ENCODE measurements at regions not wholly inside any gene's neighbourhood (a gene's known extent, or its start where the extent isn't known, plus 50 kb on each side); places are given as distances from the start of the nearest gene placed in this dataset.

DNA sequence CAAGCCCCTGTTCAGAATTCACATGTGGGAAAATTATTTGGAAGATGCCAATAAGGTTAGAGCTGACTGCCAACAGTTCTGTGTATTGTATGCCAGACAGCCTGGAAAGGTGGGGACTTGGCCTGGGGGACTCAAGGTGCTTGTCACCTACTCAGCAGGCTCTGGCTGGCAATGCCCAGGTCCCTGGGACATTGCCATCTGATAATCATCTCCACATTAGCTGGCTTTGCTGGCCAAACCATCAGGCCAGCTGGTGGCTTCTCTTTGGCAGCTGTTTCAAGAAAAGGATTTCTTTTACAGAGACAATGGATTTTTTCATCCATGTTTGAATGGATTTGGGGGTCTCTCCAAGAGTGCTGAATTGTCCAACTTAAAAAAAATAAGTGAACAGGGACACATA, 165.2 kb downstream of the BRMS1L start:
- FAIRE-seq (no peak), DNase-seq (no peak)
- H3K4me3 ChIP-seq (ENCODE audit: low read length in 3 of 3) = no peak overlapping the region
- intact Hi-C loops (cut with DNase I) = no loop called here
- no peaks in the 10 kb centered on the region for H3K27me3 ChIP-seq (ENCODE audit: control insufficient read depth, insufficient read depth, low read length)
- TF ChIP-seq, protein P1, sequence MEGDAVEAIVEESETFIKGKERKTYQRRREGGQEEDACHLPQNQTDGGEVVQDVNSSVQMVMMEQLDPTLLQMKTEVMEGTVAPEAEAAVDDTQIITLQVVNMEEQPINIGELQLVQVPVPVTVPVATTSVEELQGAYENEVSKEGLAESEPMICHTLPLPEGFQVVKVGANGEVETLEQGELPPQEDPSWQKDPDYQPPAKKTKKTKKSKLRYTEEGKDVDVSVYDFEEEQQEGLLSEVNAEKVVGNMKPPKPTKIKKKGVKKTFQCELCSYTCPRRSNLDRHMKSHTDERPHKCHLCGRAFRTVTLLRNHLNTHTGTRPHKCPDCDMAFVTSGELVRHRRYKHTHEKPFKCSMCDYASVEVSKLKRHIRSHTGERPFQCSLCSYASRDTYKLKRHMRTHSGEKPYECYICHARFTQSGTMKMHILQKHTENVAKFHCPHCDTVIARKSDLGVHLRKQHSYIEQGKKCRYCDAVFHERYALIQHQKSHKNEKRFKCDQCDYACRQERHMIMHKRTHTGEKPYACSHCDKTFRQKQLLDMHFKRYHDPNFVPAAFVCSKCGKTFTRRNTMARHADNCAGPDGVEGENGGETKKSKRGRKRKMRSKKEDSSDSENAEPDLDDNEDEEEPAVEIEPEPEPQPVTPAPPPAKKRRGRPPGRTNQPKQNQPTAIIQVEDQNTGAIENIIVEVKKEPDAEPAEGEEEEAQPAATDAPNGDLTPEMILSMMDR (IDR thresholded peaks at IDR 0.05; ENCODE audit: borderline replicate concordance, extremely low read depth, insufficient read depth) = no peak
- H3K4me1 ChIP-seq (ENCODE audit: control insufficient read depth in 2 of 3, insufficient read depth in 2 of 3, low read depth in 1 of 3, low read length in 3 of 3) = no peaks in the 10 kb centered on the region
- no peak overlapping the region for H3K27ac ChIP-seq (ENCODE audit: low read depth in 2 of 2, low read length in 2 of 2)
- no peaks in the 10 kb centered on the region for H3K9me3 ChIP-seq (ENCODE audit: control insufficient read depth in 2 of 3, insufficient read depth in 1 of 3, low read length in 3 of 3)
- H3K36me3 ChIP-seq (ENCODE audit: control insufficient read depth in 2 of 3, insufficient read depth in 3 of 3, low read length in 3 of 3) = no peaks in the 10 kb centered on the region
- no peak overlapping the region for H3K9ac ChIP-seq (ENCODE audit: low read length in 3 of 3)

DNA sequence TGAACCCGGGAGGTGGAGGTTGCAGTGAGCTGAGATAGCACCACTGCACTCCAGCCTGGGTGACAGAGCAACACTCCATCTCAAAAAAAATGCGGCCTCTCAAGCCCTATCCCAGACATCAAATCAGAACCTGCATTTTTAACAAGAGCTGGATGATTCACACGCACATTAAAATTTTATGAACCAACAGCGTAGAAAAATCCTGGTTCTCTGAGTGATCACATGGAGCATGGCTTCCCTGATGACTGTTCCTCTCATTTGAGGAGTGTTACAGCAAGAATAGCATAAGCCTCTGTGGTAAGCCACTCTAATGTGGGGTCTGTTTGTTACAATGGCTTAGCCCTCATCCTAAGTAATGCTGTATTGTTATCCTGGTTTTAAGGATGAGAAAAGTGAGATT, 163.6 kb downstream of the BRMS1L start:
- Histone ChIP-seq H3K9ac (ENCODE audit: low read length in 3 of 3) (no peak overlapping the region), H3K9me3 (ENCODE audit: control insufficient read depth in 2 of 3, insufficient read depth in 1 of 3, low read length in 3 of 3) (no peaks in the 10 kb centered on the region), H3K27me3 (ENCODE audit: control insufficient read depth, insufficient read depth, low read length) (no peaks in the 10 kb centered on the region), H3K36me3 (ENCODE audit: control insufficient read depth in 2 of 3, insufficient read depth in 3 of 3, low read length in 3 of 3) (no peaks in the 10 kb centered on the region), H3K4me3 (ENCODE audit: low read length in 3 of 3) (no peak overlapping the region), H3K4me1 (ENCODE audit: control insufficient read depth in 2 of 3, insufficient read depth in 2 of 3, low read depth in 1 of 3, low read length in 3 of 3) (no peaks in the 10 kb centered on the region), H3K27ac (ENCODE audit: low read depth in 2 of 2, low read length in 2 of 2) (no peak overlapping the region)
- no peak for FAIRE-seq
- no peak for DNase-seq
- TF ChIP-seq, protein P1 (IDR thresholded peaks at IDR 0.05; ENCODE audit: borderline replicate concordance, extremely low read depth, insufficient read depth) = no peak
- intact Hi-C loops (cut with DNase I) = no loop called here

DNA sequence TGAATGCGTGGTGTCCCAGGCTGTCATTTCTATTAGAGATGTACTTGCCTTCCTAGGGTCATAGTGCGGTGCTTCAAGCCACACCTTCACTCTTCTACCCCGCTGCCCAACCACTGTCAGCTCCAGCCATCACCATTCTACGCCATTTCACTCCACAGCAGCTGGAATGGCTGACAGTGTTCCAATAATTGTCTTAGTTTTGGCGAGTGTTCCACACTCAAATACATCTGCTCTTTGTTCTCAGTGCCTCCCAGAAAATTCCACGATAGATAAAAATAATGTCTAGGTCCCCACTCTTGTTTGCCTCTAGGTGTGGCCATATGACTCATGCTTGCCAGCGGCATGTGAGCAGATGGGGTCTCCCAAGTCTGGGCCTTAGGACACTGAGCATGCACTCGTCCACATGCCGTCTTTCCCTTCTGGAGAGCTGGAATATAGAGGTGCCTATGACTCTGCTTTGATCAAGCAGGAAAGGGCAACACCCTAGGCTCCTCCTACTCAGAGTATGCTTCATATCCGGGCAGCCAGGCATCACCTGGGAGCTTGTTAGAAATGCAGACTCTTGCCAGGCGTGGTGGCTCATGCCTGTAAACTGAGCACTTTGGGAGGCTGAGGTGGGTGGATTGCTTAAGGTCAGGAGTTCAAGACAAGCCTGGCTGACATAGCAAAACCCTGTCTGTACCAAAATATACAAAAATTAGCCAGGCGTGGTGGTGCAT, 163.0 kb downstream of the BRMS1L start:
- FAIRE-seq = no peak
- DNase-seq = no peak
- no peaks in the 10 kb centered on the region for H3K4me1 ChIP-seq (ENCODE audit: control insufficient read depth in 2 of 3, insufficient read depth in 2 of 3, low read depth in 1 of 3, low read length in 3 of 3)
- H3K27me3 ChIP-seq (ENCODE audit: control insufficient read depth, insufficient read depth, low read length) = no peaks in the 10 kb centered on the region
- TF ChIP-seq, protein P1 (IDR thresholded peaks at IDR 0.05; ENCODE audit: borderline replicate concordance, extremely low read depth, insufficient read depth) = no peak
- H3K27ac ChIP-seq (ENCODE audit: low read depth in 2 of 2, low read length in 2 of 2) = no peak overlapping the region
- no peak overlapping the region for H3K4me3 ChIP-seq (ENCODE audit: low read length in 3 of 3)
- H3K9me3 ChIP-seq (ENCODE audit: control insufficient read depth in 2 of 3, insufficient read depth in 1 of 3, low read length in 3 of 3) = no peaks in the 10 kb centered on the region
- no peak overlapping the region for H3K9ac ChIP-seq (ENCODE audit: low read length in 3 of 3)
- intact Hi-C loops (cut with DNase I) = no loop called here
- no peaks in the 10 kb centered on the region for H3K36me3 ChIP-seq (ENCODE audit: control insufficient read depth in 2 of 3, insufficient read depth in 3 of 3, low read length in 3 of 3)

DNA sequence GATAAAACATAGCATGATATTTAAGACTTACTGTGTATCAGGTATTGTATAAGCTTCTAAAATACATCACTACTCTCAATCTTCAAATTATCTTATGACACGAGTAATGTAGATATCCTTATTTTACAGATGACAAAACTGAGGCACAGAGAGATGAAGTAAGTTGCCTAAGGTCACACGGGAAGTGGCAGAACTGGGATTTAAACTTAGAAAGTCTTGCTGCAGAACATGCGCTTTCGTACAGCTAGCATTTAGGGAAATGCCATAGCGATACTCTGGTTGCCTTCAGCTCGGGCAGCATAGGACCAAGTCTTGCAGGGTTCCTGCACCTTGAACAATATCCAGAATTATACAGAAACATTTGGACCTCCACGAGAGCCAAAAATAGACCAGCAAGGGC, 162.4 kb downstream of the BRMS1L start:
- Histone ChIP-seq H3K4me3 (ENCODE audit: low read length in 3 of 3) (no peak overlapping the region), H3K9ac (ENCODE audit: low read length in 3 of 3) (no peak overlapping the region), H3K27me3 (ENCODE audit: control insufficient read depth, insufficient read depth, low read length) (no peaks in the 10 kb centered on the region), H3K36me3 (ENCODE audit: control insufficient read depth in 2 of 3, insufficient read depth in 3 of 3, low read length in 3 of 3) (no peaks in the 10 kb centered on the region), H3K9me3 (ENCODE audit: control insufficient read depth in 2 of 3, insufficient read depth in 1 of 3, low read length in 3 of 3) (no peaks in the 10 kb centered on the region), H3K4me1 (ENCODE audit: control insufficient read depth in 2 of 3, insufficient read depth in 2 of 3, low read depth in 1 of 3, low read length in 3 of 3) (no peaks in the 10 kb centered on the region), H3K27ac (ENCODE audit: low read depth in 2 of 2, low read length in 2 of 2) (no peak overlapping the region)
- TF ChIP-seq, protein P1 (IDR thresholded peaks at IDR 0.05; ENCODE audit: borderline replicate concordance, extremely low read depth, insufficient read depth) = no peak
- intact Hi-C loops (cut with DNase I) = no loop called here
- FAIRE-seq (no peak), DNase-seq (no peak)

Data from kidney (tissue), 13 donors.